Midbrain (tissue), 1 donor: ENCODE measurements at regions not wholly inside any gene's neighbourhood (a gene's known extent, or its start where the extent isn't known, plus 50 kb on each side); places are given as distances from the start of the nearest gene placed in this dataset.

Experiments
- DNase-seq: peaks from one replicate; lab custom pipeline; 2025; lab: John Stamatoyannopoulos, UW

- no peak for DNase-seq
Measured at GRCh38 chr5:68452286-68452685, 236.7 kb downstream of the PIK3R1 start.

GRCh38 chr5:68454172-68454571 lies 238.6 kb downstream of the PIK3R1 start:
- DNase-seq = no peak

- no peak for DNase-seq
Measured at GRCh38 chr5:68454766-68455165, 239.2 kb downstream of the PIK3R1 start.

- DNase-seq = no peak
Measured at GRCh38 chr5:68455216-68455615, 239.7 kb downstream of the PIK3R1 start.

GRCh38 chr5:68456756-68457217 lies 241.2 kb downstream of the PIK3R1 start:
- DNase-seq = no peak

- DNase-seq = no peak
Measured at GRCh38 chr5:68457285-68457684, 241.7 kb downstream of the PIK3R1 start.

GRCh38 chr5:68458416-68459021 lies 243.0 kb downstream of the PIK3R1 start:
- no peak for DNase-seq

- DNase-seq = no peak
Measured at GRCh38 chr5:68459093-68459809, 243.7 kb downstream of the PIK3R1 start.

- no peak for DNase-seq
Measured at GRCh38 chr5:68459810-68460139, 244.2 kb downstream of the PIK3R1 start.

GRCh38 chr5:68460147-68460798 lies 244.7 kb downstream of the PIK3R1 start:
- DNase-seq = peak; percentile 60

- DNase-seq = no peak
Measured at GRCh38 chr5:68463606-68464005, 248.1 kb downstream of the PIK3R1 start.

- no peak for DNase-seq
Measured at GRCh38 chr5:68464424-68464823, 248.9 kb downstream of the PIK3R1 start.

GRCh38 chr5:68465133-68465532 lies 249.6 kb downstream of the PIK3R1 start:
- DNase-seq = no peak

- no peak for DNase-seq
Measured at GRCh38 chr5:68465934-68466551, 250.5 kb downstream of the PIK3R1 start.

GRCh38 chr5:68467208-68467607 lies 251.7 kb downstream of the PIK3R1 start:
- DNase-seq = no peak

- DNase-seq = no peak
Measured at GRCh38 chr5:68467794-68468193, 252.2 kb downstream of the PIK3R1 start.

- no peak for DNase-seq
Measured at GRCh38 chr5:68468322-68468721, 252.8 kb downstream of the PIK3R1 start.

GRCh38 chr5:68475476-68475983 lies 260.0 kb downstream of the PIK3R1 start:
- DNase-seq = no peak

GRCh38 chr5:68476854-68477253 lies 261.3 kb downstream of the PIK3R1 start:
- no peak for DNase-seq

GRCh38 chr5:68478301-68479095 lies 262.9 kb downstream of the PIK3R1 start:
- DNase-seq = no peak

- DNase-seq = no peak
Measured at GRCh38 chr5:68479524-68479923, 264.0 kb downstream of the PIK3R1 start.
